HG03460 (cell line): ENCODE measurements at regions not wholly inside any gene's neighbourhood (a gene's known extent, or its start where the extent isn't known, plus 50 kb on each side); places are given as distances from the start of the nearest gene placed in this dataset.

ENCODE experiments used
- ATAC-seq: cut with Tn5 transposase; IDR thresholded peaks from one replicate; pipeline ENCODE4 v1.9.1; 2021; ENCODE audit not compliant: unreplicated experiment

DNA sequence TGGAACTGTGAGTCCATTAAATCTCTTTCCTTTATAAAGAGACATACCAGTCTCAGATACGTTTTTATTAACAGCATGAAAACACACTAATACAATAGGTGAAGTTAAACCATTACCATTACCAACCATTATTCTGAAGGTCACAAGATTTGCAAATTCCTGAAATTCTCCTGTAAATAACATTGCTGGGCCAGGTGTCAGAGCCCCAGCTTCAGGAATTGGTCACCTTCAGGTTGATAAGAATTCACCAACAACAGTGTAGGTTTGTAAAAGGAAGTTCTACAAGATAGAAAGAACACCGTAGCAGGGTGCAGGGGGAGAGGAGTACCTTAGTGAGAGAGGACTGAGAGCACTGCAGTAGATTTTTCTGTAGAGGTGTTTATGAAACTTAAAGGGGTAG is 644.3 kb downstream of the CDY2B start:
- ATAC-seq = no peak

DNA sequence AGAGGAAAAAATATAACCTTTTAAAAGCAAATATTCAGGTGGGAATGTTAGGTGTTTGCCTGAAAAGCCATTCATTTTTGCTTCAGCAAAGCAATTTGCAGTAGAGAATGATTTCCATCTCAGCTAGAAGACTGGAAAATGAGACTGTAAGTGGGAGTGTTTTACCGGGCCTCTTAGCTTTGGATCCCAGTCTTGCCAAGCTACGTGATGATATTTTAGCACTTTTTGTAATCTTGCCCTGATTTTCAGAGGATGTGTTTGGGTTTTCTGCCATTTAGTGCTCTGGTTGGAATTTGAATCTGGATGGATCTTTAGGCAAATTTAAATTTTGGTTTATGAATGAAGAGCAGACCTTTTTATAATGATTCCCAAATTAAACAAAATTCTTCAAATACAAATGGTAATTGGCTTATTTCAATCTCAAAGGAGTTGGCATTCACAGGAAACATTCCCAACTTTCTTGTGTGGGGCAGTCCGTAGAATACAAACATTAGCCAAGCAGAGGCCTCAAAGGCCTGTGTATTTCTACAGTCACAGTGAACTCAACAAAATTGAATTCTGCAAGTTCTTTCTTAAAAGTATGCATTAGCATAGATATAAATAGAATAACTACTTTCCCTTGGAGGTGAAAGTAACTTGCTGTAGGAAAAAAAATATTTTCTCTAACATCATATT is 646.4 kb downstream of the CDY2B start:
- ATAC-seq = no peak

DNA sequence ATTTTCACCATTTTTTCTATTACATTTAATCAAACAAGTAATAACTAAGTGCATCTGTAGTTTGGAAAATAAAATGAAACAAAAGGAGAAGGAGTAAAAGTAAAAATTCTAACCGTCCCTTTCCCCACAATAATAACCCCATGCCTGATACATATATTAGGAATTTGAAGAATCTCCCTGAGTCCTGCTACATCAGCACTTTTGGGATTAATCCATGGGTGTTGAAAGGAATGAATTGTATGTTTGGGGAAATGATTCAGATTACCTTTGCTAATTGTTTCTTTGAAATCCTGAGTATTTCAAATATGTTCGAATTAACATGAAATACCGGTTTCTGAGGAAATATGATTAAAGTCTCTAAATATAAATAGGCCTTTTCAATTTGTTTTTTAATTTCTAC is 648.0 kb downstream of the CDY2B start:
- no peak for ATAC-seq

DNA sequence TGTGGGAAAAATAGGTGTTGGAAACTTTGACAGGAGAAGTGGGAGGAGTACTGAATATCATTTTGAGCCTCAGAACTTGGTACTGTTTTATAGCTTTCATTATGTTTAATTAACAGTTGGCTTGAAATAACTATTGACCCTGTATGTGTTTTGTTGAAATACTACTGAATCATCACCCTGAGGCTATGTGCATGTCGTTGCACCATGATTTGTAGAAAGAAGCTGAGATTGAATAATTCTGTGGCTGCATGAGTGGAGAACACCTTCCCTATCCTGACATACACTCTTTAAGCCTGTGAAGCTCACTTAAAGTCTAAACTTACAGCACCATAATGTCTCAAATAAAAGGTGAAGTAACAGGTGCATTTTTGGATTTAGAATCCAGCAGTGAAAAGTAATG is 656.5 kb downstream of the CDY2B start:
- ATAC-seq = no peak

DNA sequence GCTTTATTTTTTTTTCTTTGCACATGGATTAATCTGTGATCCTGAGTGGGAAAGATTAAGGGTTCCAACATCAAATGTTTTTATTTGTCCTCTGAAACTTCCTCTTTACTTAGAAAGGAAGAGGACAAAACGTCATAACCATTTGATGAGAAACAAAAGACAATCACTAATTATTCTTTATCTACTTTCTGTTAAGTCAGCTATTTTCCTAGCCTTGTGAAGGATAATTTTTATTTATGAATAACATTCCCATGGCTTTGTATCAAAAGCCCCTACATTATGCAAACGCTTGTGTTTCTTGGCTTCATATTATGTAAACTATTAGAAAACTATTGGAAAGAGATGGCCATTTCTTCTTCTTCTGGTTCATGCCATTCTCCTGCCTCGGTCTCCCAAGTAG is 677.6 kb downstream of the CDY2B start:
- no peak for ATAC-seq

DNA sequence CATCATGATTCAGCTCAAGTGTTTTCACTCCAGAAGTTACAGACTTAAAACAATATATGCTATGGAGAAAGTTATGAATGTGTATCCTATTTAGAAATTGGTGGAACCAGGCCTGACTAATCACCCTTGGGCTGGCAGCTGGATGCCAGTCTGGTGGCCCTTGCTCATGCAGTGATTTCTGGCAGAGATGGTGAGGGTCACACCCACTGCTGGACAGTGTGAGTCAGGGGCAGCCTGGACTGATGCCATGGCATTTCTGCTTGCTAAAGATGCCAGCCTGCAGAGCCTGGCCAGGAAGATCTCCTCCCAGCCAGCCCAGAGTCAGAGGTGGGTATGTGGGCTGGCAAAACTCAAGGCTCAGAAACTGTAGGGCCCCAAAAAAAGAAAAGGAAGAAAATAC is 695.7 kb downstream of the CDY2B start:
- no peak for ATAC-seq

DNA sequence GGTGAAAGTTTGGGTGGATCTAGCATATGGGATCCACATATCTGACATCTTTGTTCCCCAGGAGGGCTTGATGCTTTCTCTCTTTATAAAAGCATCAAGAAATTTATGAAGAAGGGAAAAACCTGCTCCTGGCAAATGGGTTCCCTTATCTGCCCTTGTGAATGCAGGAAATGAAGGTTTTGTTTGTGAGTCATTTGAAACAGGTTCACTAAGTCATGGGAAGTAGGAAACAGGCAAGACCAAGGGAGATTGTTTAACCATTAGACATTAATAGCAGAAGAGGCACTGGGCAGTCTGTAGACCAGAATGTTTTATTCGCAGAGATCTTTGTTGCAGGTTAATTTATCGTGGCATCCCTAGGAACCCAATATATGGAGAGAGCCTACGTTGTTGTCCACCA is 713.1 kb downstream of the CDY2B start:
- no peak for ATAC-seq

DNA sequence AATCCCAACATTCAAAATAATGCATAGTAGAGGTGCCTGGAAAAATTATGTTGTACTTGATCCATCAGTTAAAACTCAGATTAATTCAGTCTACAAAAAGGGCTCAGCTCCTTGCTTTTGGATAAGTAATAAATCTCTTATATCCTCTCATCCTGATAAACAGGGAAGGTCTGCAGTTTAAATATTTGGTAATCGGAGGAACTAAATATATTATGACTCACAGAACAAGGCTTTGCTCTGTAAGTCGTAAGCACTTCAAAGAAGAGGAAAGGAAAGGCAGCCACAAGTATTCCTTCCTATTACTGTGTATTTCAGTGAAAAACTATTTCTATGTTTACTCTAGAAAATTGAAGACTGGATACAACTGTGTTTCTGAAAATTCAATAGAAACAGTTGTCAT is 757.9 kb downstream of the CDY2B start:
- ATAC-seq = no peak

DNA sequence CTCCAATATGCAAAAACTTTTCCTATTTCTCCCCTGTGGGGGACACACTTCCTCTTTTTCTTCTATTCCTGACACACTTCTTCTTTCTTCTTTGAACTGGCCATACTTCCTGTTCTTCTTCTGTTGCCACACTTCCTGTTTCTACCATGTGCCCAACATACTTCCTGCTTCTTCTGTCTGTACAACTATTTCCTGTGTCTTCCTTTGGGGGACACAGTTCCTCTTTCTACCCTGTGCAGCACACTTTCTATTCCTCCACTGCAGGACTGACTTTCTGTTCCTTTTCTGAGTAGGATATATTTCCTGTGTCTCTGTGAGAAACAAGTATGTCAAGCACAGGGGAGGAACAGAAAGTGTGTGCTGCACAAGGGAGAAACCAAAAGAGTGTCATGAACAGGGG is 794.7 kb downstream of the CDY2B start:
- no peak for ATAC-seq

DNA sequence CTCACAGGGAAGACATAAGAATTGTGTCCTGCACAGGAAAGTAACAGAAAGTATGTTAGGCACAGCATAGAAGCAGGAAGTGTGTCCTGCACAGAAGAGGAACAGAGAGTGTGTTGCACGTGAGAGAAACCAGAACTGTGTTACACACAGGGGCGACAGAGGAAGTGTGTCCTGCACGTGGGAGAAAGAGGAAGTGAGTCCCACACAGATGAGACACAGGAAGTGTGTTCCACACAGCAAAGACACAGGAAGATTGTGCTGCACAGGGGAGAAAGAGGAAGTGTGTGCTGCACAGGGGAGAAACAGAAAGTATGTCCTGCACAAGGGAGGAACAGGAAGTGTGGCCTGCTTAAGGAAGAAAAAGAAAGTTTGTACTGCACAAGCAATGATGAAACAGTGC is 800.1 kb downstream of the CDY2B start:
- ATAC-seq = no peak

DNA sequence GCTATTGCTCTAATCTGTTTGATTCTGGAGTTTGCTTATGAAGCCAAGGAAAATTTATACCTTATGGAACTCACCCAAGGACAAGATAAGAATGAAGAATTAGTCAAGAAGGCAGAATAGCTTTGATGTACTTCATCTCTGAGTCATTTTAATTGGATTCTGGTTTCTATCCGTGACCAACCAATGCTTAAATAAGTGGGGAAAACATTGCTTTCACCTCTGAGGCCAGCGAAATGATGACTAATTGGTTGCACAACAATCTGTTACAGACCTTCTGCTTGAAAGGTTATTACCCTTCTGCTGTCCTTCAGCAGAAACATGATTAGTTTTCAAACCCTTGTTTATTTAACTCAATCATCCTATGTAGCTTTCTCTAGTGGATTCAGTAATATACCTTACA is 812.7 kb downstream of the CDY2B start:
- no peak for ATAC-seq

DNA sequence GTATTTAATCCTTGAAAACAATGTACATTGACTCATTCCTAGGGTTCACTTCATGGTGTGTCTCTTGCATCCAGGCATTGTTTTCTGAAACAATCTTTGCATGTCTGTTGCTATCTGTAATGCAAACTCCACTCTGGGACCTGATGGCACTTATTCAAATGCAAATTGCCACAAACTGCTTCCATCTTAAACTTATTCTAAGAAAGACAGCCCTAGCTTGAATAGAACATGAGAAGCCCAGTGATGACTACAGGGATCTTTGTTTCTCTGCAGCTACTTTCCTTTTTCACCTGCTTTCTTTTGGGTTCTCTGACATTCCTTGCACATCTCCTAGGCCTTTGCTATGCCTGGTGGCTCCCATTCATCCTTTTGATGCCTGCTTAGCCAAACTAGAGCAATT is 827.0 kb downstream of the CDY2B start:
- no peak for ATAC-seq

DNA sequence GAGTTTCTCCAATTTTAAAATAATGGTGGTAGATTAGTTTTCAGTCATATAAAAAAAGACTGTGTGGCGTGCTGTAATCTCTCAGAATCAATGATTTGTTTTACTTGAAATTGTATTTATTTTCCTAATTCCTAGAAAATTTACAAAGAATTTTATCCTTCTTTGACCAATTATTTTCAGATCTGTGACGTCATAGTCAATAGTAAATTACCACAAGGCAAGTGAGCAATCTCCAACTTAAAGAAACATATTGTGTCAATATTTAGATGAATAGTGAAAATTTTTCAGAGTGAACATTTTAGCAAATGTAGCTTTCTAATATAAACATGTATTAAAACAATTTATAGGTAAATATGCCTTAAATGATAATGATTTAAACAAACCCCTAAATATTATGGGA is 829.6 kb downstream of the CDY2B start:
- no peak for ATAC-seq

DNA sequence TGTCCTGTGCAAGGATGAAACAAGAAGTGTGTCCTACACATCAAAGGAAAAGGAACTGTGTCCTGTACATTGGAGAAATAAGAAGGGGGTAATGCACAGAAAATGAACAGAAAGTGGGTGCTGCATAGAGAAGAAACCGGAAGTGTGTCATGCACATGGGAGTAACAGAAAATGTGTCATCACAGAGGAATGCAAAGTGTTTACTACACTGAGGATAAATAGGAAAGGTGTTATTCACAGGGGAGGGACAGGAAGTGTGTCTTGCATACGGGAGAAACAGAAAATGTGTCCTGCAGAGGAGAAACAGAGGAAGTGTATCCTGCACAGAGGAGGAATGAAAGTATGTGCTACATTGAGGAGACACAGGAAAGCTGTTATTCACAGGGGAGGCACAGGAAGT is 834.9 kb downstream of the CDY2B start:
- ATAC-seq = no peak

DNA sequence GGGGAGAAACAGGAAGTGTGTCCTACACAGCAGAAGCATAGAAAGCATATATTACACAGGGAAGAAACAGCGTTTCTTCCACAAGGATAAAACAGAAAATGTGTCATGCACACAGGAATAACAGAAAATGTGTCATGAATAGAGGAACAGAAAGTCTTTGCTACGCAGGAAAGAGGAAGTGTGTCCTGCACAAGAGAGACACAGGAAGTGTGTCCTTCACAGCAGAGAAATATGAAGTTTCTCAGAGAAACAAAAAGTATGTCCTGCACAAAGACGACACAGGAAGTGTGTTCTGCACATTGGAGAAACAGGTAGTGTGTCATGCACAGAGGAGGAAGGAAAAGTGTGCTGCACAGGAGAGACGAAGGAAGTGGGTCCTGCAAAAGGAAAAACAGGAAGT is 835.3 kb downstream of the CDY2B start:
- no peak for ATAC-seq

DNA sequence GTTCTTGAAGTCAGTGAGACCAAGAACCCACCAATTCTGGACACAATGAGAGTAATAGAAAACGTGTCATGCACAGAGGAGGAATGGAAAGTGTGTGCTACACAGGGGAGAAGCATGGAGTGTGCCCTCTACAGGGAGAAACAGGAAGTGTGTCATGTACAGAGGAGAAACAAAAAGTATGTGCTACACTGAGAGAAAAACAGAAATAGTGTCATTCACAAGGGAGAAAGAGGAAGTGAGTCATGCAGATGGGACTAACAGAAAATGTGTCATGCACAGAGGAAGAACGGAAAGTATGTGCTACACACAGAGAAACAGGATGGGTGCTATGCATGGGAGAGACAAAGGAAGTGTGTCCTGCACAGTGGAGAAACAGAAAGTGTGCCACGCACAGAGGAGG is 835.7 kb downstream of the CDY2B start:
- no peak for ATAC-seq

DNA sequence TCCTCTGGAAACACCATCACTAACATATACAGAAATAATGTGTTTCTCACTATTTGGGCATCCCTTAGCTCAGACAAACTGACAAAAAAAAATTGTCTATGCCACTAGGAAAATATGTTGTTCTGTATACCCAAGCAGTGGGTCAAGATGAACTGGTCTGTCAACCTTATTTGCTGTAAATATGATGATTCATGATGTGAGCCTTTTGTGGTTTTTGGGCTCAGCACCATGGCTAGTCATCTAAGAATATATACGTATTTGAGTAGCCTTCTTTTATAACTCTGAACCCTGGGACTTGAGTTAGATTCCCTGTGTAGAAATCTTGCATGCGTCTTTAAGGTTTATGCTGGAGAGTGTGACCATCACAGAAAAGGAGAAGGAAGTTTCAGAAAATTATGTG is 841.6 kb downstream of the CDY2B start:
- ATAC-seq = no peak

DNA sequence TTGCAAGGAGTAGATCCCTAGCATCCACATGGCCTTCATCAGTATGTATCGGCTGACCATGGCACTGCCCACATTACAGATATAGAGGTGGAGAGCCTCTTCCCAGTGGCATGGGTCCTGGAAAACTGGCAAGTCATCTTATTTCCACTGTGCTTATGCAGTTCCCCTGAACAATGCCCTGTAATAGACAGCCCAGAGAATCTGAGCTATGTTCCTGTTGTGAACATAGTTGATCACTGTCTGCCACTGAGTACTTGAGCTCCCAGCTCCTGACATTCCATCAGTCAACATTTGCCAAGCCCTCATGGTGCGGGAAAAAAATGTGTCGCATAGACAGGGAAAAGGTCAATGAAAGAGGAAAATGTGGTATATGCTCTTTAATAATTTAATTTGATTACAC is 861.9 kb downstream of the CDY2B start:
- no peak for ATAC-seq

DNA sequence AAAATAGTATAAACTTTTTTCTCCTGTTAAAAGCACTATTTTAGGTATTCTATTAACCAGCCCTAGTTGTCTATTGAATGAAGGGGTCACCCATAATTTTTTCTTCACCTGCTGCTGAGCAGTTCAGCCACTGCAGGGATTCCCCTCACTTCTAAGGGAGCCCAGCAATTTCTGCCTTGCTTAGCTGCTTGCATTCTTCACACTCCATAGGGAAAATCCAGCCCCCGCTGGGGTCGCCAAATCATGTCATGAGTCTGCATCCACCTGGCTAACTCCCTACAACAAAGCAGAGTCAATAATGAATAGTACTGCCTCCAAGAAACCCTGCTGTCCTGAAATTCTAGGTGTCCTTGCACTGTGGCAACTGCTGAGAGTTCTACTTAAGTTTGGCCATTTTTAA is 886.5 kb downstream of the CDY2B start:
- ATAC-seq = no peak

DNA sequence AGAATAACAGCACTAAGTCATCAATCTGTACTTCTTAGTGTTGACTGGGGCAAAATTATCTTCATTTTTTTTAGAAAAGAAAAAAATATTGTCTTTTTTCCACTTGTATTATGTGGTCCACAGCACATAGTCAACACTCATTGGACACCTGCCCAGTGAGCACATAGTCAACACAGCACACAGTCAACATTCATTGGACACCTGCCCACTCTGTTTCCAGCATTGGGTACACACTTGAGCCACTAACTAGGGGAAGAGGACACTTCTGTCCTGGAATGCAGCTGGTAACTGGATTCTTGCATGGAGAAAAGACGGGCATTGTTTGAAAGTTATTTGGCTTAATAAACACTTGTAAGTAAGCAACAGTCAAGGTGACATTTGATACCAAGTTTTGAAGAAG is 898.2 kb downstream of the CDY2B start:
- no peak for ATAC-seq

DNA sequence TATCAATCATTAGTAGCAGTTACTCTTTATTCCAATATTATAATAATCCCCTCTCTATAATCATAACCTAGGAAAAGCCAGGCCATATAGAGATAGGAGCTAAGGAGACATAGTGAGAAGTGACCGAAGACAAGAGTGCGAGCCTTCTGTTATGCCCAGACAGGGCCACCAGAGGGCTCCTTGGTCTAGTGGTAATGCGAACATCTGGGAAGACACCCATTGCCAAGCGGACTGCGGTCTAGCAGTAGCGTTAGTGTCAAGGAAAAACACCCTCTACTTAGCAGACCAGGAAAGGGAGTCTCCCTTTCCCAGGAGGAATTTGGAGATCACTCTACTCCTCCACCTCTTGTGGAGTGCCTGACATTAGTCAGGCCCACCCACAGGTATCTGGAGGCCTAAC is 920.9 kb downstream of the CDY2B start:
- ATAC-seq = no peak

DNA sequence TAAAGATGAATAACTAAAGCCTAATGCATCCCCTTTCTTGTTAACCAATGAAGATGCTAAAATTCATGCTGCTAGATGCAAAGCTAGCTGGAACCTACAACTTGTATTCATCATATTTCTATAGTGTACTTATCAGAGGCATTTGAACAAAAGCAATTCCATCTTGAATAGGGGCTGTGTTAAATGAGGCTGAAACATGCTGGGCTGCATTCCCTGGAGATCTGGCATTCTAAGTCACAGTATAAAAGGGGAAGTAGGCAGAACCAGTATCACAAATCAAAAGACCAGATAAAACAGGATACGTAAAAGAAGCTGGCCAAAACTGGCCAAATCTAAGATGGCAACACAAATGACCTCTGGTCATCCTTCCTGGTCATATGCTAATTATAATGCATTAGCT is 932.8 kb downstream of the CDY2B start:
- no peak for ATAC-seq
